Upper lobe of left lung (tissue), 4 donors: ENCODE measurements at regions not wholly inside any gene's neighbourhood (a gene's known extent, or its start where the extent isn't known, plus 50 kb on each side); places are given as distances from the start of the nearest gene placed in this dataset.

ENCODE experiments used
- POLR2A ChIP-seq, 4 donors: fragments of 450-650 bp; IDR thresholded peaks; one replicate each; pipeline ENCODE4 v1.5.1; 2016 to 2017; ENCODE audit warnings: antibody characterized with exemption in 4 of 4, mild to moderate bottlenecking in 2 of 4
- POLR2AphosphoS5 ChIP-seq, 2 donors: sonication (generic); formaldehyde crosslinking; IDR thresholded peaks; one replicate each; pipeline ENCODE4 v1.5.1; 2017; ENCODE audit warnings: antibody characterized with exemption in 2 of 2

DNA sequence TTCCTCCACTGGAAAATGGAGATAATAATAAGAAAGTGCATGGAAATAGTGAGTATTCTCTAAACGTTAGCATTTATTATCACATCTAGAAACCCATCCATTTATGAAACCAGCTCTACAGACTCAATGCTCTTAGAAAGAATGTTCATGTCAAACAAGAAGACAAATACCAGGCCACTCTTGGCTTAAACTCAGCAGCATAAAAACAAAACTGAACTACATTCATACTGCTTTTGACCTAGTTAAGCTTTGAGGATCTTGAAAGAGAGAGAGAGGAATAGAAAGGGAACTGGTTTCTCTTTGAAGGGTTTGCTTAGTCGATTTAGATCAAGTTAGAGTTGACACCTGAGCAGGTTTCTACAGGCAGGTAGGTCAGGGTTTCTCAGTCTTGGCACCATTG, 332.9 kb upstream of the PRKCQ start:
- no peak for TF ChIP-seq POLR2A (IDR thresholded peaks at IDR 0.05)
- TF ChIP-seq POLR2AphosphoS5 (IDR thresholded peaks at IDR 0.05): no peak
